ENCODE measurements at regions not wholly inside any gene's neighbourhood (a gene's known extent, or its start where the extent isn't known, plus 50 kb on each side); places are given as distances from the start of the nearest gene placed in this dataset.

- H2BK15ac ChIP-seq (ENCODE audit: low read length), result no peak overlapping the region
- POLR2A ChIA-PET (ENCODE audit: partially characterized antibody), result no interaction called here
- H3K27me3 ChIP-seq (replicated peaks in 1 of 4; ENCODE audit: control insufficient read depth in 3 of 4, extremely low read depth in 1 of 4, insufficient read depth in 3 of 4, low read length in 3 of 4), result no peaks in the 10 kb centered on the region
- no peak overlapping the region for H2AFZ ChIP-seq (ENCODE audit: low read length)
- H3K23me2 ChIP-seq (ENCODE audit: low read depth, low read length), result no peaks in the 10 kb centered on the region
- no peak overlapping the region for H4K5ac ChIP-seq (ENCODE audit: insufficient read length, low read depth, low read length)
- no peak overlapping the region for H2AK5ac ChIP-seq (ENCODE audit: low read depth, low read length)
- no peak overlapping the region for H3K9ac ChIP-seq (replicated peaks in 1 of 4; ENCODE audit: extremely low read depth in 1 of 4, low read depth in 3 of 4, low read length in 3 of 4)
- TF ChIP-seq RAD21 (IDR thresholded peaks at IDR 0.05 in 1 of 2, conservative IDR thresholded peaks at IDR 0.05 in 1 of 2; ENCODE audit: low read depth in 2 of 2, low read length in 2 of 2), result no peak
- no peak for TF ChIP-seq TCF12 (IDR thresholded peaks at IDR 0.05; ENCODE audit: low read depth, low read length)
- TF ChIP-seq SRF (IDR thresholded peaks at IDR 0.05; ENCODE audit: low read depth, low read length), result no peak
- TF ChIP-seq KDM4A (IDR thresholded peaks at IDR 0.05; ENCODE audit: low read depth, low read length, severe bottlenecking), result no peak
- no peak overlapping the region for H3K23ac ChIP-seq (ENCODE audit: insufficient read length)
- no peak overlapping the region for H3K4me2 ChIP-seq (ENCODE audit: insufficient read depth in 1 of 2, low read depth in 2 of 2, low read length in 2 of 2)
- no peaks in the 10 kb centered on the region for H3K36me3 ChIP-seq (ENCODE audit: control insufficient read depth in 2 of 4, insufficient read depth in 4 of 4, low read length in 3 of 4)
- H3K4me3 ChIP-seq (ENCODE audit: extremely low read depth in 1 of 4, insufficient read depth in 2 of 4, low read depth in 3 of 4, low read length in 4 of 4), result no peak overlapping the region
- H3K4ac ChIP-seq (replicated peaks; ENCODE audit: insufficient read length, low read depth, low read length), result no peak overlapping the region
- peaks cover 0 to 4% (median 0%) of the 10 kb centered on the region in 4 experiments; a peak in 1 of 7 replicates for H3K4me1 ChIP-seq (replicated peaks in 1 of 4; ENCODE audit: control insufficient read depth in 3 of 4, insufficient read depth in 4 of 4, low read length in 3 of 4)
- H3K14ac ChIP-seq (ENCODE audit: insufficient read length), result no peak overlapping the region
- H4K91ac ChIP-seq (replicated peaks; ENCODE audit: insufficient read length, low read length), result no peak overlapping the region
- H3K79me1 ChIP-seq (ENCODE audit: low read depth, low read length), result no peaks in the 10 kb centered on the region
- H3K79me2 ChIP-seq (ENCODE audit: control insufficient read depth in 1 of 2, insufficient read depth in 2 of 2, low read length in 2 of 2), result no peaks in the 10 kb centered on the region
- no peaks in the 10 kb centered on the region for H4K20me1 ChIP-seq (replicated peaks in 1 of 2; ENCODE audit: control insufficient read depth in 1 of 2, insufficient read depth in 2 of 2, low read length in 2 of 2)
- no peak overlapping the region for H3K56ac ChIP-seq (replicated peaks; ENCODE audit: insufficient read length, low read depth, low read length)
- H3K18ac ChIP-seq (ENCODE audit: extremely low read depth, low read length), result no peak overlapping the region
- WGBS, 2 experiments (ENCODE audit: extremely low coverage in 1 of 2, insufficient coverage in 1 of 2, insufficient read length in 1 of 2, insufficient replicate concordance in 2 of 2, low coverage in 1 of 2, low lambda C conversion rate in 2 of 2, missing lambda C conversion rate in 1 of 2), result 100% methylated on average over 1 of the region's 1 CpG; no CpG with 5 or more reads in 1 of the 2 experiments
- H2BK120ac ChIP-seq (replicated peaks; ENCODE audit: low read depth, low read length), result no peak overlapping the region
- FAIRE-seq, result no peak
- CTCF ChIA-PET (ENCODE audit: partially characterized antibody), result interaction anchor here (1.1 to 1.5 kb wide), 2 partner anchors 31 to 98 kb away, joined by 3 to 5 read pairs; no protein-coding TSS in a partner anchor
- no peak overlapping the region for H2BK5ac ChIP-seq (ENCODE audit: low read depth, low read length)
- no peak overlapping the region for H4K8ac ChIP-seq (ENCODE audit: extremely low read depth, insufficient read depth, low read length)
- H2BK20ac ChIP-seq (ENCODE audit: low read length), result no peak overlapping the region
- H3K9me3 ChIP-seq (ENCODE audit: insufficient read depth in 2 of 2, low read depth in 1 of 2, low read length in 1 of 2), result no peaks in the 10 kb centered on the region
- H3K27ac ChIP-seq (ENCODE audit: low read depth, low read length), result no peak overlapping the region
- no peak overlapping the region for H2BK12ac ChIP-seq (ENCODE audit: low read depth, low read length)
- DNase-seq (ENCODE audit: low read depth in 1 of 2, low spot score in 2 of 2), result no peak
These were observed 85.5 kb upstream of the SPANXB1 start for GRCh38 chrX:140916872-140917271.

All from H1 (cell line).